Urothelium cell line (cell line): ENCODE measurements at regions not wholly inside any gene's neighbourhood (a gene's known extent, or its start where the extent isn't known, plus 50 kb on each side); places are given as distances from the start of the nearest gene placed in this dataset.
"Not testable (repeated sequence)": the region's sequence is repeated elsewhere in the genome, so short reads cannot be mapped to it uniquely, and the experiment has no call there.

Experiments used
- DNase-seq: peaks from one replicate; pipeline ENCODE4 v3.0.0; 2011; ENCODE audit warnings: low spot score, mixed read lengths
- FAIRE-seq: peaks from 2 replicates; lab custom pipeline; 2011; peaks lifted over from hg19 to GRCh38; lab: Jason Lieb, UNC

- FAIRE-seq, DNase-seq: not testable (repeated sequence)
These were observed 97.5 kb downstream of the ZNF664 start for GRCh38 chr12:124070394-124071074.

GRCh38 chr12:124071075-124071443 lies 98.0 kb downstream of the ZNF664 start:
- DNase-seq (no peak), FAIRE-seq (no peak)

- DNase-seq: no peak
- FAIRE-seq: no peak
These were observed 100.5 kb downstream of the ZNF664 start for GRCh38 chr12:124073356-124074035.

GRCh38 chr12:124075841-124076240 lies 102.8 kb downstream of the ZNF664 start:
- DNase-seq (no peak), FAIRE-seq (no peak)

GRCh38 chr12:124077701-124078100 lies 104.7 kb downstream of the ZNF664 start:
- FAIRE-seq: no peak

DNA sequence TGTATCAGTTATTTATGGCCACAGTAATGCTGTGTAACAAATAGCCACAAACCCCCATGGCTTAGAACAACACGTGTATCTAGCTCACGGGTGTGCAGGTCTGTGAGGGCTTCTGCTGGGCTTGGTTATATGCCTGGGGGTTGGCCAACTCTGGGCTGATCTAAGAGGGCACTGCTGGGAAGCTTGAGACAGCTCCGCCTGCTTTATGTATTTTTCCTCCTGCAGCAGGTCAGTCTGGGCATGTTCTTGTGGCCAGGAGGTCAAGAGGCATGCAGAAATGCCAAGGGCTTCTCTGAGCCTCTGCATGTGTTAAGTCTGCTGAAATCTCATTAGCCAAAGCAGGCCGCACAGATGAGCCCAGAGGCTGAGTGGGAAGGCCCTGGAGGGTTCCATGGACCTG lies 105.8 kb downstream of the ZNF664 start:
- FAIRE-seq (no peak), DNase-seq (no peak)

More at GRCh38 chr12:124077701-124078100, 104.7 kb downstream of the ZNF664 start:
- DNase-seq: no peak

GRCh38 chr12:124080649-124081048 lies 107.6 kb downstream of the ZNF664 start:
- no peak for FAIRE-seq
- DNase-seq: no peak

DNA sequence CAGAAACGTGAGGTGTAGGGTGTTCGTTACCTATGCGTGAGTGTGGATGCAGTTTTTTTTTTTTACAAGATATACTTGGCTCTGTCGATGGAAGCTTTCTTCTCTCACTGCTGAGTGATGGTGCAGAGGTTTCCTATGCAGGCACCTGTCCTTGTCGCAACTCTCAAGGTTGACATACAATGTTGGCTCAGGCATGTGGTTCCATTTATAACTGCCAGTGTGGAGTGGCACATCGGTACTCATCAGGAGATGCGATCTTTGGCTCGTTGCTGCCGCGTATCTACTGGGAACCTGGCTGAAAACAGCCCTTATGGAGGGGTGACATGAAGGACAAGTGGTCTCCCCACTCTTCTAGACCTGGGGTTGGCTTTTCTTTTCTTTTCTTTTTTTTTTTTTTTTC lies 109.0 kb downstream of the ZNF664 start:
- FAIRE-seq (no peak), DNase-seq (no peak)

DNA sequence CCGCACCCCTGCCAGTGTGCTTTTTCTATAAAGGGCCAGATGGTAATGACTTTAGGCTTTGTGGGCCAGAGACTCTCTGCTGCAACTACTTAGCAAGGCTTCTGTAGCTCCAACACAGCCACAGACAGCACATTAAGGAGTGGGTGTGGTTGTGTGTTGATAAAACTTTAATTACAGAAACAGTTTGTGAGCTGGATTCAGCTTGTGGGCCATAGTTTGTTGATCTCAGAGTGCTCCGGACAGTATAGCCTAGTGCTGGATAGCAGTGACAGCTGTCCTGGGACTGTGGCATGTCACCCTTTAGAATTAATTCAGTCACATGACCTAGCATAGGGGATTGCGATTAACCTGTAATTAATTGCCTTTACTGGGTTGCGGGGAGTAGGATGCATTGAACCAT lies 109.7 kb downstream of the ZNF664 start:
- DNase-seq (no peak), FAIRE-seq (no peak)

GRCh38 chr12:124083708-124084107 lies 110.7 kb downstream of the ZNF664 start:
- DNase-seq: no peak
- FAIRE-seq: no peak

DNA sequence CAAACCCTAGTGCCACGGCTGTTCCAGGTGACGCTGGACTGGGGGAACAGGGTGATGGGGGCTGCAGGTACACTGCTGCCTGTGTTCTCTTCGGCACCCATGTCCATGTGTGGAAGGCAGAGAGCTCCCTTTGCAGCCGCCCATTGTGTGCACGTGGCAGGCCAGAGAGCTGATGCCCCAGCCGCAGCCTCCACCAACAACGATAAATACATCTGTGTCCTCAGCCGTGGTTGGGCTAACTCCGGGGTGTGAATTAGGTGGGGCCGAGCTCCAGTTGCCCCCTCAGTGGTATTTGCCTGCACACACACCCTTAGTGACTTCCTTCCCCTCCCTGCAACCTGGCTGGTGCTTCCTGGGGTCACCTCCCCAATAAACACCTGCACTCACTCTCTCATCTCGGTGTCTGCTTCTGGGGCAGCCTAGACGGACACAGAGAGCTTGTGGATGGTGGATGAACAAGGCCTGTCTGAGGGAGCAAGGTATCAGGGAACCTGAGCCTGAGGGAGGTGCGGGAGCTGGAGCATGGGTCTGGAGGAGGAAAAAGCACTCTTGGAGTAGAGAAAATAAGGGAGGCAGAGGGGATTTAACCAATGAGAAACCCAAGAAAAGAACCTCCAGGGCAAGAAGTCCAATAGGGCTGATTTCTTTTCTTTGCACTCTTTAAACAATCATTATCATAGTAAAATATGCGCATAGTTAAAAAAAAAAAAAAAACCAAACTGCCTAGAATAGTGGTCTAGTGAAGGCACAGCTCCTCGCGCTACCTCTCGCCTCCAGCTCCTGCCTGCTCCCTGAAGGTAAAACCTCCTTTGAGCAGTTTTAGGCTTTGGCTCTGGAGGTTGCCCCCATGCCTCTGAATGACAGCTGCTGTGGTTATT lies 112.6 kb downstream of the ZNF664 start:
- FAIRE-seq (no peak), DNase-seq (no peak)

DNA sequence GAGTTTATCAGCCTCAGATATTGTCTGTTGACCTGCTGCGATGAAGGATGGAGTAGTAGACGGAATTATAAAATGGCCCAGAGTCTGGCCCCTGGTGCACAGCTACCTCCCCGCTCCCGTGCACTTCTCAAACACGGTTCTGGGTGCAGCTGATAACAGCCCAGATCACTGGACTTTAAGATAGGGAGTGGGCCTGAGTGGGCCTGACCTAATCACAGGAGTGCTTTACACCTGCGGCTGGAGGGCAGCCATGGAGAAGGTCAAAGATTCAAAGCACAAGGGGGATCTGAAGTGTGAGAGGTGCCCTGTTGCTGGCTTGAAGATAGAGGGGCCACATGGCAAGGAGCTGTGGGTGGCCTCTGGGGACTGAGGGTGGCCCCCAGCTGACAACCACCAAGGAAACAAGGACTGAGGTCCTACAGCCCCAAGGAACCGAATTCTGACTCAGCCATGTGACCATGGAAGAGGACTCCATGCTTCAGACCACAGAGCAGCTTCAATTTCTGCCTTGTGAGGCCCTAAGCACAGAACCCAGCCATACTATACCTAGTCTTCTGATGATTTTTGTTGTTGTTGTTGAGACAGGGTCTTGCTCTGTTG lies 113.4 kb downstream of the ZNF664 start:
- no peak for FAIRE-seq

GRCh38 chr12:124087266-124088051 lies 114.4 kb downstream of the ZNF664 start:
- no peak for FAIRE-seq
- DNase-seq: no peak

More for the DNA sequence above, 113.4 kb downstream of the ZNF664 start:
- DNase-seq: no peak

GRCh38 chr12:124088217-124088907 lies 115.3 kb downstream of the ZNF664 start:
- DNase-seq (no peak), FAIRE-seq (no peak)

GRCh38 chr12:124089181-124089914 lies 116.3 kb downstream of the ZNF664 start:
- not testable (repeated sequence) for FAIRE-seq, DNase-seq

GRCh38 chr12:124091835-124092234 lies 118.8 kb downstream of the ZNF664 start:
- no peak for DNase-seq
- FAIRE-seq: no peak

- not testable (repeated sequence) for DNase-seq
- peak; percentile 100 for FAIRE-seq
These were observed 119.5 kb downstream of the ZNF664 start for GRCh38 chr12:124092532-124092931.

DNA sequence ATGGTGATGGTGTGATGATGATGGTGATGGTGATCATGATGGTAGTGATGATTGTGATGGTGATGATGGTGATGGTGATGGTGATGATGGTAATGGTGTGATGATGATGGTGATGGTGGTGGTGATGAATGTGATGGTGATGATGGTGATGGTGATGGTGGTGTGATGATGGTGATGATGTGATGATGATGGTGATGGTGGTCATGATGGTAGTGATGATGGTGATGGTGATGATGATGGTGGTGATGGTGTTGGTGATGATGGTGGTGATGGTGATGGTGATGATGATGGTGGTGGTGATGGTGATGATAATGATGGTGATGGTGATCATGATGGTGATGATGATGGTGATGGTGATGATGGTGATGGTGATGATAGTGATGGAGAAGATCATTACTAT lies 120.3 kb downstream of the ZNF664 start:
- no peak for FAIRE-seq

DNA sequence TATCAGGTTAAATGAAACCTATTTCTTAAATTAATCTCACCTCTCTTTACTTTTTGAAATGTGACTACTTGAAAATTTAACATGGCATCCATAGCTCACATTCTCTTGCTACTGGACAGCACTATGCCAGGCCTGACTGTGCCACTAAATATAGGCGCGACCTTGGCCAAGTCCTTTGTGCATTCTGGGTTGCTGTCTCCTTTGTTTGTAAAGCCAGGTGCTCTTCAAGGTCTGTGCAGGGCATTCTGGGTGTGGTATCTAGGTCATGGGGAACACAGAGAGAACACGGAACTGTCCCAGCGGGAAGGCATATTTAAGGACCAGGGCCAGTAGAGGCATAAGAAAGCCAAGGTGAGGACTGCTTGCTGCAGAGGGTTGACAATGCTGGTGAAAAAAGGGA lies 121.2 kb downstream of the ZNF664 start:
- DNase-seq (no peak), FAIRE-seq (no peak)

More for the DNA sequence above, 120.3 kb downstream of the ZNF664 start:
- no peak for DNase-seq
